KMS-11 (cell line): ENCODE measurements at regions not wholly inside any gene's neighbourhood (a gene's known extent, or its start where the extent isn't known, plus 50 kb on each side); places are given as distances from the start of the nearest gene placed in this dataset.

Experiments
- H2AFZ ChIP-seq: fragments of 200-600 bp; sonication (generic); 2 replicates; pipeline ENCODE4 v1.6.1; 2016; ENCODE audit warnings: antibody characterized with exemption, mixed run types, low read depth
- H3K27ac ChIP-seq: fragments of 200-600 bp; sonication (generic); 2 replicates; pipeline ENCODE4 v1.6.1; 2016; ENCODE audit warnings: mild to moderate bottlenecking, mixed run types
- H3K27me3 ChIP-seq: fragments of 200-600 bp; sonication (generic); 2 replicates; pipeline ENCODE4 v1.6.1; 2017; ENCODE audit warnings: mild to moderate bottlenecking, low read depth, mixed run types, moderate library complexity; ENCODE audit not compliant: insufficient read depth
- H3K36me3 ChIP-seq: fragments of 200-600 bp; sonication (generic); 2 replicates; pipeline ENCODE4 v1.6.1; 2017; ENCODE audit warnings: mild to moderate bottlenecking, mixed run types; ENCODE audit not compliant: insufficient read depth
- H3K4me1 ChIP-seq: fragments of 200-600 bp; sonication (generic); 2 replicates; pipeline ENCODE4 v1.6.1; 2016; ENCODE audit warnings: mild to moderate bottlenecking, low read depth, mixed run types; ENCODE audit not compliant: poor library complexity, severe bottlenecking
- H3K4me2 ChIP-seq: fragments of 200-600 bp; sonication (generic); 2 replicates; pipeline ENCODE4 v1.7.0; 2016; ENCODE audit warnings: mild to moderate bottlenecking, mixed run types
- H3K4me3 ChIP-seq: fragments of 200-600 bp; sonication (generic); IDR thresholded peaks from 2 replicates; pipeline ENCODE4 v1.6.1; 2017; ENCODE audit warnings: low read depth, low read length, mixed read lengths; ENCODE audit not compliant: insufficient read depth
- H3K79me2 ChIP-seq: fragments of 200-600 bp; sonication (generic); 2 replicates; pipeline ENCODE4 v1.6.1; 2016; ENCODE audit warnings: low read depth, mixed run types; ENCODE audit not compliant: insufficient read depth
- H3K9ac ChIP-seq: fragments of 200-600 bp; sonication (generic); 2 replicates; pipeline ENCODE4 v1.6.1; 2016; ENCODE audit warnings: mild to moderate bottlenecking, mixed run types
- H4K20me1 ChIP-seq: fragments of 200-600 bp; sonication (generic); 2 replicates; pipeline ENCODE4 v1.6.1; 2016; ENCODE audit warnings: mild to moderate bottlenecking, mixed run types; ENCODE audit not compliant: insufficient read depth
- TF ChIP-seq, protein P1 (sequence below): fragments of 200-600 bp; sonication (generic); conservative IDR thresholded peaks from 2 replicates; pipeline ENCODE4 v1.6.1; 2017; ENCODE audit warnings: low read depth, mild to moderate bottlenecking, antibody characterized with exemption, low read length, moderate library complexity, mixed read lengths

DNA sequence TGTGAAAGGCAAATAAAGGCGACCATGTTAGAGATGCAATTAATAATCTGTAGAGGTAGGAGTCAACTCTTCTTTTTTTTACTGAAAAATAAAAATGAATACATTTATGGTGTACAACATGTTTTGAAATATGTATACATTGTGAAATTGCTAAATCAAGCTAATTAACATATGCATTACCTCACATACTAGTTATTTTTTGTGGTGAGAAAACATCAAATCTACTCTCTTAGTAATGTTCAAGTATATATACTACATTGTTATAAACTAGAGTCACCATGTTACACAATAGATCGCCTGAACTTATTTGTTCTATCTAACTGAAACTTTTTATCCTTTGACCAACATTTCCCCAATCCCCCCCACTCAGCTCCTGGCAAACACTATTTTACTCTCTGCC, 143.2 kb downstream of the POU4F1 start:
- H3K4me2 ChIP-seq: no peak overlapping the region
- no peaks in the 10 kb centered on the region for H3K36me3 ChIP-seq
- no peak overlapping the region for H3K9ac ChIP-seq
- H3K27me3 ChIP-seq: no peaks in the 10 kb centered on the region
- no peaks in the 10 kb centered on the region for H3K79me2 ChIP-seq
- no peak overlapping the region for H2AFZ ChIP-seq
- TF ChIP-seq, protein P1, sequence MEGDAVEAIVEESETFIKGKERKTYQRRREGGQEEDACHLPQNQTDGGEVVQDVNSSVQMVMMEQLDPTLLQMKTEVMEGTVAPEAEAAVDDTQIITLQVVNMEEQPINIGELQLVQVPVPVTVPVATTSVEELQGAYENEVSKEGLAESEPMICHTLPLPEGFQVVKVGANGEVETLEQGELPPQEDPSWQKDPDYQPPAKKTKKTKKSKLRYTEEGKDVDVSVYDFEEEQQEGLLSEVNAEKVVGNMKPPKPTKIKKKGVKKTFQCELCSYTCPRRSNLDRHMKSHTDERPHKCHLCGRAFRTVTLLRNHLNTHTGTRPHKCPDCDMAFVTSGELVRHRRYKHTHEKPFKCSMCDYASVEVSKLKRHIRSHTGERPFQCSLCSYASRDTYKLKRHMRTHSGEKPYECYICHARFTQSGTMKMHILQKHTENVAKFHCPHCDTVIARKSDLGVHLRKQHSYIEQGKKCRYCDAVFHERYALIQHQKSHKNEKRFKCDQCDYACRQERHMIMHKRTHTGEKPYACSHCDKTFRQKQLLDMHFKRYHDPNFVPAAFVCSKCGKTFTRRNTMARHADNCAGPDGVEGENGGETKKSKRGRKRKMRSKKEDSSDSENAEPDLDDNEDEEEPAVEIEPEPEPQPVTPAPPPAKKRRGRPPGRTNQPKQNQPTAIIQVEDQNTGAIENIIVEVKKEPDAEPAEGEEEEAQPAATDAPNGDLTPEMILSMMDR: no peak
- no peaks in the 10 kb centered on the region for H4K20me1 ChIP-seq
- no peak overlapping the region for H3K4me3 ChIP-seq
- H3K4me1 ChIP-seq: no peaks in the 10 kb centered on the region
- H3K27ac ChIP-seq: no peak overlapping the region

DNA sequence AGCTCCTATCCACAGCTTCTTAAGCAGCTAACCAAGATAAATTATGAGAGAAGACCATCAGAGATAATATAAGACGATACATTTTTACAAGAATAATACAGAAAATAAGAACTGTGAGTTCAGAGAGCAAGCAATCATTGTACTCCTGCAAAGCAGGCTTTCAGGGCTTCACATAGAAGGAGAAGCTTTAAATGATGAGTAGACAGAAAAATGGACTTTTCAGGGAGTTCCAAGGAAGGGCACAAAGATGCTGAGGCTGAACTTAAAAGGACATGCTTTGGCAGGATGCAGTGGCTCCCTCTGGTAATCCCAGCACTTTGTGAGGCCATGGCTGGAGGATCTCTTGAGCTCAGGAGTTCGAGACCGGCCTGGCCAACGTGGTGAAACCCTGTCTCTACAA, 159.5 kb downstream of the POU4F1 start:
- H3K79me2 ChIP-seq: no peaks in the 10 kb centered on the region
- no peaks in the 10 kb centered on the region for H4K20me1 ChIP-seq
- H3K36me3 ChIP-seq: no peaks in the 10 kb centered on the region
- H3K4me3 ChIP-seq: no peak overlapping the region
- H3K4me2 ChIP-seq: no peak overlapping the region
- no peaks in the 10 kb centered on the region for H3K27me3 ChIP-seq
- H3K9ac ChIP-seq: no peak overlapping the region
- H3K4me1 ChIP-seq: no peaks in the 10 kb centered on the region
- H2AFZ ChIP-seq: no peak overlapping the region
- no peak overlapping the region for H3K27ac ChIP-seq
- TF ChIP-seq, protein P1: no peak

DNA sequence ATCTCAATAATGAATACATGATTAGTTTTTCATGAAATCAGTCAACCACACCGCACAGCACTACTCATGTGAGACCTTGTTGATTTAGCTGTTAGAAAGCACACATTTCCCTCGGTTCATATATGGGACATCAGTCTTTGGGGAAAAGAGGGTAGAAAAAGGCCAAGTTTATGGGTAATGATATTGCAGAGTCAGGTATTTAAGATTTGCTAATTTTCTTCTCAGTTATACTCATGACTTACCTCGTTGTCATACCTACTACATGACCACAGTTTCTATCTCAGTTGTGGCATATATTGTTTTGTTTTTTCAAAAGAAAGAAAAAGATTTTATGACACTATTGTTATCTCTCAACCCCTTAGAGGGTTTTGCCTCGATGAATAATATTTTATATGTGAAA, 165.6 kb downstream of the POU4F1 start:
- H3K4me1 ChIP-seq: no peaks in the 10 kb centered on the region
- no peak overlapping the region for H3K9ac ChIP-seq
- H2AFZ ChIP-seq: no peak overlapping the region
- H3K79me2 ChIP-seq: no peaks in the 10 kb centered on the region
- H4K20me1 ChIP-seq: no peaks in the 10 kb centered on the region
- TF ChIP-seq, protein P1: no peak
- no peak overlapping the region for H3K27ac ChIP-seq
- no peak overlapping the region for H3K4me3 ChIP-seq
- no peak overlapping the region for H3K4me2 ChIP-seq
- H3K27me3 ChIP-seq: no peaks in the 10 kb centered on the region
- no peaks in the 10 kb centered on the region for H3K36me3 ChIP-seq

DNA sequence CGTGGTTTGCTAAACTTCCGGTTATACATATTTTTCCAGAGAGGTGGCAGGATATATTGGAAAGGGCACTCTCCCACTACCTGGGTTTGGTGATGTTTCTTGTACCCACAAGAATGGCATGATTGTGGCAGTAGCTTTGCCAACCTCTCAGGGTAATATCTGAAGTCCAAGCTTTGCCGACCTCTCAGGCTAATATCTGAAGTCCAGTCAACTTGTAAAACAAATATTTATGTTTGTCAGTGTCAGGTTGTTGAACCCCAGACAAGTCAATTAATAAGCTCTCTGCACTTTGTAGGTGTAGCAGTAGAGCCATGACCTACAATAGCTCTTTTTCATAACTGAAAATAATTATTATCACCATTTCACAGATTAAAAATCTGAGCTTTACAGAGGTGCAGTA, 167.0 kb downstream of the POU4F1 start:
- H3K36me3 ChIP-seq: no peaks in the 10 kb centered on the region
- H3K79me2 ChIP-seq: no peaks in the 10 kb centered on the region
- no peaks in the 10 kb centered on the region for H4K20me1 ChIP-seq
- no peak overlapping the region for H3K9ac ChIP-seq
- no peak overlapping the region for H3K4me3 ChIP-seq
- H3K4me2 ChIP-seq: no peak overlapping the region
- TF ChIP-seq, protein P1: no peak
- H3K27me3 ChIP-seq: no peaks in the 10 kb centered on the region
- H2AFZ ChIP-seq: no peak overlapping the region
- no peaks in the 10 kb centered on the region for H3K4me1 ChIP-seq
- H3K27ac ChIP-seq: no peak overlapping the region

DNA sequence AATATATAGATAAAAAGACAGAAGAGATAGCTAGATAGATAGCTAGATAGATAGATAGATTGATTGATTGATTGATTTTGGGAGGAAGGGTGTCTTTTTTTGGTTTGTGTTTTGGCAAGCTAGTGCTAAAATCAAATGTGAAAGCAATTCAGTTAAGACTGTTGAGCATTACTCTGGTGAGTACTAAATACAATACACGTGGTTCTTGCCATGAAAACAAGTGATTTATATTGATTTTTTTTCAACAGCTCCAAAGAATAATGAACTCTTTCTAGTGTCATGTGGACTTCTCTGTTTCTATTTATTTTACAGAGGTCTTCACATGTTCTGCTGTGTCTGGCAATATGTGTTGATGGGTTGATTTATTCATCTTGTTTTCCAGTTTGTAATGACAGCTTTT, 172.0 kb downstream of the POU4F1 start:
- Histone ChIP-seq H3K79me2 (no peaks in the 10 kb centered on the region), H3K9ac (no peak overlapping the region), H3K36me3 (no peaks in the 10 kb centered on the region), H3K4me2 (no peak overlapping the region), H4K20me1 (no peaks in the 10 kb centered on the region), H3K4me1 (no peaks in the 10 kb centered on the region), H2AFZ (no peak overlapping the region), H3K27me3 (no peaks in the 10 kb centered on the region), H3K27ac (no peak overlapping the region), H3K4me3 (no peak overlapping the region)
- TF ChIP-seq, protein P1: no peak
